Common myeloid progenitor, CD34-positive (primary cell): ENCODE measurements at regions not wholly inside any gene's neighbourhood (a gene's known extent, or its start where the extent isn't known, plus 50 kb on each side); places are given as distances from the start of the nearest gene placed in this dataset.

Experiments used
- CTCF ChIA-PET: fragments of 350-600 bp; sonication (Branson Sonifier 250); formaldehyde crosslinking; loops from one replicate; lab custom pipeline; 2021; ENCODE audit warnings: antibody characterized with exemption; lab: Charles Lee
- POLR2A ChIA-PET: fragments of 350-600 bp; sonication (Branson Sonifier 250); formaldehyde crosslinking; loops from one replicate; lab custom pipeline; 2021; ENCODE audit warnings: antibody characterized with exemption; lab: Charles Lee
- DNase-seq, 3 donors: peaks; one replicate each; pipeline versions ENCODE4 v3.0.0 to v3.0.0-alpha.2; 2013
- H3K27ac ChIP-seq, 2 experiments: 1 replicate in 1 of 2; 2 replicates in 1 of 2; pipeline ENCODE4 v1.7.0; 2013; ENCODE audit warnings: inconsistent platforms in 2 of 2, low read length in 2 of 2, mild to moderate bottlenecking in 2 of 2, low read depth in 1 of 2, moderate library complexity in 1 of 2; ENCODE audit not compliant: severe bottlenecking in 2 of 2, insufficient read depth in 1 of 2, poor library complexity in 1 of 2
- H3K27me3 ChIP-seq, 5 experiments: replicated peaks in 2 of 5; 1 replicate in 3 of 5; 2 replicates in 2 of 5; pipeline versions ENCODE4 v1.6.1 to v1.7.0; 2013; ENCODE audit warnings: low read length in 4 of 5, mild to moderate bottlenecking in 2 of 5, moderate library complexity in 2 of 5, inconsistent platforms in 1 of 5; ENCODE audit not compliant: insufficient read depth in 5 of 5, control insufficient read depth in 4 of 5
- H3K36me3 ChIP-seq, 4 experiments: 1 replicate in 2 of 4; 2 replicates in 2 of 4; pipeline versions ENCODE4 v1.6.1 to v1.7.0; 2013; ENCODE audit warnings: low read length in 3 of 4, control low read depth in 1 of 4, mild to moderate bottlenecking in 1 of 4; ENCODE audit not compliant: control insufficient read depth in 4 of 4, insufficient read depth in 4 of 4
- H3K4me1 ChIP-seq, 4 experiments: 1 replicate in 3 of 4; 2 replicates in 1 of 4; pipeline versions ENCODE4 v1.6.1 to v1.7.1; 2013; ENCODE audit warnings: low read length in 3 of 4, mild to moderate bottlenecking in 3 of 4, control low read depth in 1 of 4, inconsistent platforms in 1 of 4, moderate library complexity in 1 of 4; ENCODE audit not compliant: control insufficient read depth in 4 of 4, insufficient read depth in 4 of 4; ENCODE audit errors: control extremely low read depth in 1 of 4
- H3K4me3 ChIP-seq, 7 experiments: 1 replicate in 4 of 7; 2 replicates in 3 of 7; pipeline versions ENCODE4 v1.5.1 to v1.7.0; 2013; ENCODE audit warnings: mild to moderate bottlenecking in 7 of 7, low read length in 6 of 7, moderate library complexity in 6 of 7, inconsistent platforms in 2 of 7, low read depth in 2 of 7, control low read depth in 1 of 7; ENCODE audit not compliant: insufficient read depth in 4 of 7, control insufficient read depth in 1 of 7; ENCODE audit errors: extremely low read depth in 1 of 7
- H3K9me3 ChIP-seq, 5 experiments: 1 replicate in 4 of 5; 2 replicates in 1 of 5; pipeline versions ENCODE4 v1.6.1 to v1.7.1; 2013; ENCODE audit warnings: low read length in 4 of 5, mild to moderate bottlenecking in 2 of 5, inconsistent platforms in 1 of 5, low read depth in 1 of 5, moderate library complexity in 1 of 5; ENCODE audit not compliant: control insufficient read depth in 4 of 5, insufficient read depth in 2 of 5; ENCODE audit errors: control extremely low read depth in 1 of 5
- WGBS: methylation state at CpG from one replicate; pipeline ENCODE4 v1.1.5; 2013; ENCODE audit not compliant: insufficient coverage; 5-methylcytosine and 5-hydroxymethylcytosine counted together

GRCh38 chr12:13849456-13849855, 131.9 kb downstream of the GRIN2B start:
- DNase-seq: no peak
- CTCF ChIA-PET: no interaction called here
- no peak overlapping the region for H3K4me3 ChIP-seq

DNA sequence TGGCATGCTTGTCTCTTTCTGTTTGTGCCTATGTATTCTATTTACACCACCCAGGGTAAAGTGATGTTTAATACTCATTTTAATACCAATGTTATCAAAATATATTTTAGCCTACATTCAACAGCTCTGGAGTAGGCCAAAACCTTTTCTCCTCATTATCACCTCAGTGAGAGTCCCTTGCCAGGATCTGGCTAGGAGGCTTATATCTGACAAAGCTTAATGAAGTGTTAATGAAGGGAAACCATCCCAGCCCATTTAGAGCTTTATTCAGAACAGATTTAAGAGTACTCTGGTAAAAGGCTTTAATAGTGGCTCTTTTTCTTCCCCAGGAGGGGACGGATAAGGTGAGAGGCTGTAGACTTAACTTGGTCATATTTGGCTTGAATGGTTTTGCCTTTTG, 137.6 kb downstream of the GRIN2B start:
- ChIA-PET POLR2A (no interaction called here), CTCF (no interaction called here)
- Histone ChIP-seq H3K27me3 (peaks cover 0 to 12% (median 2%) of the 10 kb centered on the region in 5 experiments), H3K36me3 (no peaks in the 10 kb centered on the region), H3K4me3 (no peak overlapping the region), H3K4me1 (no peaks in the 10 kb centered on the region), H3K9me3 (no peaks in the 10 kb centered on the region), H3K27ac (no peak overlapping the region)
- WGBS: no CpG with 5 or more reads among the region's 1 CpG
- no peak for DNase-seq

More at GRCh38 chr12:13849456-13849855, 131.9 kb downstream of the GRIN2B start:
- POLR2A ChIA-PET: no interaction called here
- 100% methylated on average over 1 of the region's 3 CpGs for WGBS
- Histone ChIP-seq H3K9me3 (no peaks in the 10 kb centered on the region), H3K4me1 (no peaks in the 10 kb centered on the region), H3K27me3 (peaks cover 0 to 10% (median 0%) of the 10 kb centered on the region in 5 experiments), H3K27ac (no peak overlapping the region), H3K36me3 (no peaks in the 10 kb centered on the region)

DNA sequence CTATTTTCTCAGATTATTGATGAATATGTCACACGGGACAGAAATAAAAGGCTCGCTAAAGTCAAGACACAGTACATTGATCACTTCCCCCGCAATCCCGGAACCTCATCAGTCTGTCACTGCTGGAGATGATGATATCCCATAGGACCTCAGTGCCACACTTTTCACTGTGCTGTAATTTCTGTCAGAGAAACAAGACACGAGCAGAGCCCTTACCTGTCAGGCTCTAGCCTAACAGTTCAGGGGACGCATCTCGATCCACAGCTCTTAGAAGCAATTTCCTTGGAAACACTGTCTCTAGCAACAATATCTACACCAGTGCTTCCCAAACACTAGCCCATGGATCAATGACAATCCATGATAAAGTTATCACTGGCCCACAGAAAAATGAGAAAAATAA, 140.0 kb downstream of the GRIN2B start:
- no peaks in the 10 kb centered on the region for H3K4me1 ChIP-seq
- DNase-seq: no peak
- no peaks in the 10 kb centered on the region for H3K36me3 ChIP-seq
- POLR2A ChIA-PET: no interaction called here
- CTCF ChIA-PET: no interaction called here
- WGBS: 85% methylated on average over 4 of the region's 7 CpGs
- peaks cover 0 to 8% (median 2%) of the 10 kb centered on the region in 5 experiments for H3K27me3 ChIP-seq
- no peak overlapping the region for H3K27ac ChIP-seq
- H3K4me3 ChIP-seq: no peak overlapping the region
- no peaks in the 10 kb centered on the region for H3K9me3 ChIP-seq

- H3K9me3 ChIP-seq: no peaks in the 10 kb centered on the region
- H3K27ac ChIP-seq: no peak overlapping the region
- H3K4me1 ChIP-seq: no peaks in the 10 kb centered on the region
- ChIA-PET CTCF (interaction anchor here (1.3 kb wide), 1 partner anchor 9 kb away, joined by 3 read pairs; no protein-coding TSS in a partner anchor), POLR2A (no interaction called here)
- DNase-seq: no peak
- WGBS: 93% methylated on average over 7 of the region's 11 CpGs
- no peak overlapping the region for H3K4me3 ChIP-seq
- no peaks in the 10 kb centered on the region for H3K36me3 ChIP-seq
- peaks cover 0 to 8% (median 2%) of the 10 kb centered on the region in 5 experiments for H3K27me3 ChIP-seq
Observed at GRCh38 chr12:13839365-13840336, 141.8 kb downstream of the GRIN2B start.

GRCh38 chr12:13836099-13836498, 145.3 kb downstream of the GRIN2B start:
- Histone ChIP-seq H3K4me3 (no peak overlapping the region), H3K27ac (no peak overlapping the region), H3K4me1 (no peaks in the 10 kb centered on the region), H3K36me3 (no peaks in the 10 kb centered on the region), H3K9me3 (no peaks in the 10 kb centered on the region), H3K27me3 (peaks cover 0 to 3% (median 0%) of the 10 kb centered on the region in 5 experiments)
- ChIA-PET POLR2A (no interaction called here), CTCF (no interaction called here)
- 94% methylated on average over 2 of the region's 3 CpGs for WGBS
- no peak for DNase-seq

- no peaks in the 10 kb centered on the region for H3K9me3 ChIP-seq
- peaks cover 0 to 3% (median 0%) of the 10 kb centered on the region in 5 experiments for H3K27me3 ChIP-seq
- H3K27ac ChIP-seq: no peak overlapping the region
- WGBS: no CpG with 5 or more reads among the region's 1 CpG
- CTCF ChIA-PET: no interaction called here
- H3K36me3 ChIP-seq: no peaks in the 10 kb centered on the region
- no peak for DNase-seq
- H3K4me1 ChIP-seq: no peaks in the 10 kb centered on the region
- no peak overlapping the region for H3K4me3 ChIP-seq
- POLR2A ChIA-PET: no interaction called here
Observed at GRCh38 chr12:13835652-13836051, 145.8 kb downstream of the GRIN2B start.

GRCh38 chr12:13834241-13834640, 147.2 kb downstream of the GRIN2B start:
- ChIA-PET POLR2A (no interaction called here), CTCF (no interaction called here)
- Histone ChIP-seq H3K4me3 (no peak overlapping the region), H3K36me3 (no peaks in the 10 kb centered on the region), H3K27me3 (peaks cover 0 to 3% (median 0%) of the 10 kb centered on the region in 5 experiments), H3K4me1 (no peaks in the 10 kb centered on the region), H3K9me3 (no peaks in the 10 kb centered on the region), H3K27ac (no peak overlapping the region)
- 100% methylated on average over 3 of the region's 5 CpGs for WGBS
- no peak for DNase-seq
